ENCODE measurements at regions not wholly inside any gene's neighbourhood (a gene's known extent, or its start where the extent isn't known, plus 50 kb on each side); places are given as distances from the start of the nearest gene placed in this dataset.

DNA sequence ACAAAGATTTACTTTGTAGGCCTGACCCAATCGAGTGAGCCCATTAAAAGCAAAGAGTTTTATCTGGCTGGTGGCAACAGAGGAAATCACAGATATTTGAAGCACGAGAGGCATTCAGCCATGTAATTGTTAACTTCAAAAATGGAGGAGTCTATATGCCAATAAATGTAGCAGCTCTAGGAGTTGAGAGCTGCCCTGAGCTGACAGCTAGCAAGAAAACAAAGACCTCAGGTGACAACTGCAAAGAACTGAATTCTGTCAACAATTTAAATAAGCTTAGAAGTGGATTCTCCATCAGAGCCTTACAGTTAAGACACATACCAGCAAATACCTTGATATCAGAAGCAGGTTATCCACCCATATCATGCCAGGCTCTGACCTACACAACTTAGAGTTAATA lies 463.1 kb upstream of the NEGR1 start:
- no peak for DNase-seq

DNA sequence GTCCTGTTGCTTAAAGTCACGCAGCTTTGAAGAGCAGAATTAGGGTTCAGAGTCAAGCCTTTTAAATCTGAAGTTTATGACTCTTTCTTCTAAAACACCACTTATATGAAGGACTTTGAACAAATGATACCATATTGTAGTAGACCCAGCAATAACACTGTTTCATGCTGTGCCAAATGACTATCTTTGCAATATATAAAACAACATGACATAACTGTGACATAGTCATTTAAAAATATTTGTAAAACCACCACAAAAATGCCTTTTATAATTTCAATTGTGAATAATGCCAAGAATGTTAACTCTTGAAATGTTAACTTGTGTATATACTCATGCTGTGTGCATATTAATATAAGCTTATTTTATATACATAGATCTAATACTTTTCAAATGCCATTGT lies 452.1 kb upstream of the NEGR1 start:
- DNase-seq = no peak

DNA sequence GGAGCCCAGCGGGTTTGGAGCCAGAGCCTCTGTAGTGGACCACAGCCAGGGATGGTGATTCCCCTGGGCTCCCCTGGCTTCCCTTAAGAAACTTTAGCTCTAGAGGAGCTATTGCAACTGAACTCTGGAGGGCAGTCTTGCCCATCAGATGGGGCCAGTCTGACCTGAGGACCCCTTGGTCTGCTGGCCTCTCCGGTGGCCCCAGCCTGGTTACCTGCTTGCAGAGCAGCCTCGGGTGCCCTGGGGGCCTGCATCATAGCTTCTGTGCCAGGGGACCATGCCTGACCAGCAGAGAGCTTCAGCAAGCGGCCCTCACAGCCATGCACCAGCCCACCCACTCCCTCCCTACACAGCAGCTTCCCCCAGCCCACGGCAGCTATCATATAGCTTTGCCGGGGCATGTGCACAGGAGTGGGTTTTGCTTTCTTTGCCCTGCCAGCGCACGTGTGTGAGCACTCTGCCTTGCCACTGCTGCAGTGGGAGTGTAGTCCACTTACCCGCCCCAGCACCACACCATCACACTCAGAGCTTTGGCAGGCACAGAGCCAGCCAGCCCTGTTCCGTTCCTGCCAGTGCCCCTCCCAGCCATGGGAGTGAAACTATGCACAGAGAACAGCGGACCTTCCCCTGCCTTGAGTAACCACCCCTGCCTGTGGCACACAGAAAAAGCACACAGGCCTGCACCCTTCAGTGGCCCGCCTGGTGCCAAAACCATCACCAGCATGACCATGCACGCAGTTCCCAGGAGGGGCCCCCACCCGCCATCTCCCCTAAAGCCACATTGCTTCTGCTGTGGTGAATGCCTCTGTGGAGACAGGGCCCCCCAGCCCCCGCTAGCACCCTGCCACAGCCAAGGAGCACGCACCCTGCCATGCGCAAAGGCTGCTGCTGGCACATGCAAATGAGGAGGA lies 442.9 kb upstream of the NEGR1 start:
- no peak for DNase-seq

DNA sequence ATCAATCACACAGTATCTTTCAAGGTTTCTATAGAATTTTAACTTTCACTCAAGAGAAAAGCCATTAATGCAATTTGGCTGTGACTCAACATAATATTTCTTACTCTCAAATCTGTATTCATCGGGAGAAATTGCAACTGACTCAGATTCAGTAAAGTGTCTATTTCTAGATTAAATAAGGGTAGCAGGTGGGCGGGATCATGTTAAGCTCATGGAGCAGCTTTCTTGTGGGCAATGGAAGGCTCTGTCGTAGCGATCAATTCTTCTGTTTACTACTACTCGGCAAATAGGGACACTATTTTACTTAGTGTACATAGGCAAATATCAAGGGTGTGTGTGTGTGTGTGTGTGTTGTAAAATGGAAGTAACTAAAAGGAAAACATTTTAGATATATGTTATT lies 423.6 kb upstream of the NEGR1 start:
- no peak for DNase-seq

DNA sequence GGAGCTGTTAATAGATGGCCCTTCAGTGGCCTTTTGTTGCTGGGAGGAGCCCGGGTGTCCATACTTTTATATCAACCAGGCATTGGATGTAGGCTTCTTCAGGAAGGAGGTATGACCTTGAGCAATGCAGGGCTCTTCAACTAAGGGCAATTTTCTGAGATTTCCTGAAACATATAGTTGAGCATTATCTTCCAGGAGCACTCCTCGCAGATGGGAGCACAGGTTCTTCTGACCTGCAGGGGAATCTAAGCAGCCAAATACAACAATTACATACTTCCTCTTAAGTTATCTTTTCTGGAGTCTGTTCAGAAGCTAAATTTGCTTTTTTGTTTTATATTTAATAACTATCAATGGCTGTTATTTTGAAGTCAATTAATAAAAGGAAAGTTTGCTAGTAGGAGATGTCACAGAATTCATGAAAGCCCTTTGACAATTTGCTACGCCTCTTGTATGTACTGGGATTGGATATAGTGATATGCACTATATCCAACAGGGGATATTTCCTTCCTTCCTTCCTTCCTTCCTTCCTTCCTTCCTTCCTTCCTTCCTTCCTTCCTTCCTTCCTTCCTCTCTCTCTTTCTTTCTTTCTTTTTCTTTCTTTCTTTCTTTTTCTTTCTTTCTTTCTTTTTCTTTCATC lies 422.6 kb upstream of the NEGR1 start:
- DNase-seq = no peak

DNA sequence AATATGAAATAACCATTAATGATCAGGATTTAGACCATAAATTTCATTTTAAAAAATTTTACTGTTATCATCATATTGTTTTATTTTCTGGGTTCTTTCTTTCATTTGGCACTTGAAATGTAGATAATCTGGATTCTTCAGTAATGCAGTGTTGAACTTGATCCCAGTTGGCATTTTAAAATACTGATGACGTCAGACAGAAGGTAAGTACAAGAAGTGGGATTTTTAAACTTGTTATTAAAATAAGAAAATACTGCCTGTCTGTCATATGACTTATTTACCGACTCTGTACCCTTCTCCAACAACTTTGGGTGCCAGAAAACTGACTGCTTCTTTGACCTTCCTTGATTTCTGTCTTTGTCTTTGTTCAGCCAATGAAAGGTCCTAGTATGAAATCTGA lies 415.1 kb upstream of the NEGR1 start:
- no peak for DNase-seq

DNA sequence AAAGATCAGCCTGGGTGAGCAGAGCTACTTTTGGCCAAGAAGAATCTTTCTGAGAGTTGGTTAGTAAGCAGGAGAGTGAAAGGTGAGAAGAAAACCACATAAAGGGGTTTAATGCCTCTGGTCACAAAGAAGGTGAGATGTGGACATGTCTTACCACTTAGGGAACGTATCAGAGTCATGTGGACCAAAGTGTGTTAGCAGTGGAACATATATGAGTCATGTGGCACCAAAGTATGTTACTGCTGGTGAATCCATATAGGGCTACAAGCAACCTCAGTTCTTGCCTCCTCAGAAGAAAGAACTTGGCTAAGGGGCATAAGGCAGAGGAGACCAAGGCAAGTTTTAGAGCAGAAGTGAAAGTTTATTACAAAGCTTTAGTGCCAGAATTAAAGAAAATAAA lies 411.6 kb upstream of the NEGR1 start:
- no peak for DNase-seq

DNA sequence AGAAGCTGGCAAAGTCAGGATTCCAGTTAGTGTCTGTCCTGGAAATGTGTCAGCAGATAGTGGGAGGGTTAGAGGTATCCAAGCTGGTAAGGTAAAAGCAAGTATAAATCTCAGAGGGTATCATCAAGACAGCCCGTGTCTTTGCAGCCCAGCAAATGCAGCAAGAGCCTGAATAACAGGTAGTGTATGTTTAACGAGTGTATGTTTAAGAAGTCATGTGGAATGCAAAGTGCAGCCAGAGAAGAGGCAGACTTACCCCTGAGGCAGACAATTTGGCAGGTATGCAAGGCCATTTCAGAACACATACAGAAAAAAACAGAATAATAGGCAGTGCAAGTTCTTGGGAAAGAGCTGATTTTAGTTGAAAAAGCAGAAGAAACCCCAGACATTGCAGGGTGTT lies 411.0 kb upstream of the NEGR1 start:
- no peak for DNase-seq

DNA sequence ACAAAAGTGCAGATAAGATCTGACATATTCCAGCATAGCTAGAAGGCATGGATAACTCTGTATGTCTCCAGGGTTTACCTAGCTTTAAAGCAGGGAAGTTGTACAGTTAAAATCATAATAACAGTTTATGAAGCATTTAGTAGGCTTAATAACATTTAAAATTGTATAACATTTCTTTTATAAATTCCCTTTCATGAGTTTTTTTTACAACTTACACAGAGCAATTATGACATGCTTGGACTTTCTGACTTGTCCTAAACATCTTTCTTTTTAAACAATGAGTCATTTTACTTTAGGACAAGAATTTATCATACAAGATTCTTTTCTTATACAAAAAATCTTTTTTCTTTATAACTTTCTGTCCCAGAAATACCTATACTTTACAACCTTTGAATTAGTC lies 408.5 kb upstream of the NEGR1 start:
- DNase-seq = no peak

DNA sequence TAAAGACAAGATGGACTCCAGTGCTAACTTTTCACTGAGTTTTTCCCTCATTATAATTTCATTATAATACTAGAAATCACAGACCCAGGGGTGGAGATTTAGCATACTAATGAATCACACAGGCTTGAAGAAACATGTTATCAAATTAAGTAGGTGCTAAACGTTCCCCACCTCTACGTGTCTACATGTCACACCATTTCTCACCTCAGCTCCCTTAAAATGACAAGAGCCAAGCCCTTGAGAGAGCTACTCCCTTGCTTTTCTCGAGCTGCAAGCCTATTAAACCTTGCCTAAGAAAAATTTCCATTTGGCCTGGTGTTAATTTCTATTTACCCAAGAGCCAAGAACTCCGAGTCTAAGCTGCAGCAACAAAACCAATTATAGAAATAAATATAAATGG lies 396.3 kb upstream of the NEGR1 start:
- DNase-seq = peak; percentile 16

DNA sequence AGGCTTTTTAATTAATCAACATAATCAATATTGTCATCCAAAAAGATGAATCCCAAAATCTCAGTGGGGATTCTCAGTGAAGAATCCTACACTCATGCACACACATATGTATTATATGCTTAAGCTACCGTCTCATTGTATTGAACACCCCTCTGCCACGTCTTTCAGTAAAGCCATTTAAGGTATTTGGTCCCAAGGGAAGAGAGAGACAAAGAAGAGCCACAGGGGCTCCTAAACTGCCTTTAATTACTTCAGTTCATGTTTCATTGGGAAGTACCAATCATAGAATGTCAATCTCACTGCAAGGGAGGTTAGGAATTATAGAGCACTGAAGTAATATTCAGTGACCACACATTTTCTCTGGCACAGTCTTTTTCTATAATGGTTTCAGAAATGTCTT lies 388.6 kb upstream of the NEGR1 start:
- DNase-seq = no peak

DNA sequence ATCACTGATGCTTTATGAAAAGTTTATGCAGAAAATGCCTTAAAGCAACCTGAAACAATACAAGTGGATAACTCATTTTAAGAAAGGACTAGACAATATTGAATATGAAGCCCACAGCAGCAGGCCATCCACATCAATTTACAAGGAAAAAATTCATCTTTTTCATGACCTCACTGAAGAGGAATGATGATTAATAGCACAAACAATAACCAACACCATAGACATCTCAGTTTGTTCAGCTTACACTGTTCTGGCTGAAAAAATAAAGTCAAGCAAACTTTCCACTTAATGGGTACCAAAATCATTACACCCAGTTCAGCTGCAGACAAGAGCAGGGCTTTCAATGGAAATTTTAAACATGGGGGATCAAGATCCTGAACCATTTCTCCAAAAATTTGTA lies 380.6 kb upstream of the NEGR1 start:
- DNase-seq = no peak

DNA sequence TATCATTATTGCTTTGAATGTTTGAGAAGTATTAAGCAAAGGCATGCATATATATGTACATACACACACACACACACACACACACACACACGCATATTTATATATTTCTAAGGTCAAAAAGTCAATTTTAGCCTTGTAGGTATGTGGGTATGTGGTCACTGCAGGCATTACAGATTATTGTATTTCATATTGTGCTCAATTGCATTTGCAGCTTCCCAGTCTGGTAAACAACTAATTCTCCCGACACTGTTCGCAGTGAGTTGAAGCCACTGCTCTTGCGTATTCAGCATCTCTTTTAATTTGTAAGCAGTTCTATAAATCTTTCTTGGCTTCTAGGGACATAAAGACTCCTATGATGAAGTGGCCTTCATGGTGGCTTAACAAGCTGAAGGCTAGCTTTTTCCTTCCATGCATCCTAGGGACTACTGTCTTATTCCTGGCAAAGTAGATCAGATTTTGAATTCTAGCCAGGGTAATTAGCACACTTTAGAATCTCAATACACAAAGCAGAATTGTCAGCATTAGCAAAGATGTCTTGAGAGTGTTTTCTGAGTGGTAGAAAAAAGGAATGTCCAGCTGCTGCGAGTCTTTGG lies 368.6 kb upstream of the NEGR1 start:
- DNase-seq = no peak

DNA sequence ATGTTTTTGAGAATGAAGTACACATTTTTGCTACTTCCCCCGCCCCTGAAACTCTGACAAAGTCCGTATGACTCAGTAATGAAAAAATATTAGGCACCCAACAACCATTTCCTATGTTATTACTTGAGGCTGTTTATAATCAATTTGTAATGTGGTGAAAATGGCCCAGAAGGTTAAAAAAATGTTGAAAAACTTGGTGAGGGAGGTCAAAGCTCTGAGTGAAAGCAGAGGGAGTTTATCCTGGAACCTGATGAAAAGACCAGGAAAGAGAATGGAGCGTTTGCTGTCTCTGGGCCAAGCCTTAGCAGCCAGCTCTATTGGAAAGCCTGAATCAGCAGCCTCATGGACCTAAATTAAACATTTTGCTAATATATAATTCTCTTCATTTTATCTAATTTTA lies 367.7 kb upstream of the NEGR1 start:
- no peak for DNase-seq

DNA sequence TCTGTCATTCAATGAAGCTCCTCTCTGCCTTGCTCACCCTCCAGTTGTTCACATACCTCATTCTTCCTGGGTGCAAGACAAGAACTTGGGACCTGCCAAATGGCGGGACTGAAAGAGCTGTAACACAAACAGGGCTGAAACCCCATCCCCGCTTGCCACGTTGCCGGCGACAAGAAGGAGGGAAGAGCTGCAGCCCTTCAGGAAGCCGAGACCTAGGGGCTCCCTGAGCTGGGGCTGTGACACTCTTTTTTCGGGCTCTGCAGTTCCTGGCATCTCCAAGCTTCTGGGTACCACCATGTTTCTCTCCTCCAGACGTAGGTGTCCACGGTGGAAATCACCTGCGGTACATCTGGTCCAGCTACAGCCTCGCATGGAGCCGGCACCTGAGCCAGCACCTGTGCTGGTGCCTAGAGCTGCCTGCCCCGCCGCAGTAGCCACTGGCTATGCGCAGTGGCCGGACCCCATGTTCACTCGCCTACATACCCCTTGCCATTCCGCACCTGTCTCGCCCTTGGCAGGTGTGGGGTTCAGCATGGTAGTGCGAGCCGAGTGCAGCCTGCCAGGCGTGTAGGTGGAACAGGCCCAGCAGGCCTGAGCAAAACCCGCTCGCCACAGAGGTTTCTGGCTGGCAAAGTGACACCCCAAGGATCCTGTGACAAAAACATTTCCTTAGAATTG lies 367.0 kb upstream of the NEGR1 start:
- DNase-seq = no peak

DNA sequence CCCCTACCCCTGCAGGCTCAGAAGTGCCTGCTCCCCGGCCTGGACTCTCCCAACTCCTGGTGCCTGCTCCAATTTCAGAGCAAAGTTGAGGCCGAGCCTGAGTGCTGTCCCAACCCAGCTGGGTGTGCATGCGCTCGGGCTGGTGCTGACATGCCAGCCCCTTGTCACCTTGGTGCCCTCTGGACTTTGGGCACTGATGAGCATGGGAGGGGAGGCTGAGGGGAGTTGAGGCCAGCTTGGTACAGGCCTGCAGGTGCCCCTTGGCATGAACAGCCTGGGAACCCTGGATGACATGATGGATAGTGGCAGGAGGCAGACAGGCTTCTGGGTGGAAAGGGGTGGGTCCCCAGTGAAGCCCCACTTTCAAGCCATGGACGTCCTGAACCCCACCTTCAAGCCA lies 366.1 kb upstream of the NEGR1 start:
- DNase-seq = no peak

DNA sequence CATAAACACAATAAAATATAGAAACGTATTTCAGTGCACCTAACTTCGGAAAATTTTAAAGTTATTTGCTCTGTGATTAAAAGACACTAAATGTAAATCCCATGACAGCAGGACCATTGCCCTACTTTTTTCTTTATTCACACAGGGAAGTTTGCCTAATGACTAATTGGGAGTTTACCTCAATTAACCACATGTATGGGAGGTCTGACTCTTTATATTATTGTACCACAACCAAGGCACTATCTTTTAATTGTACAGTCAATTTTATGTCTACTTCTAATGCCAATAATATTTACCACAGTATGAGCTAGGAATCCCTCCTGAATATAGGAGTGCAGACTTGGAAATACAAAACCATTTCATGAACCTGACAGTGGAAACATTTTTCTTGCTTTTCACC lies 360.8 kb upstream of the NEGR1 start:
- no peak for DNase-seq

DNA sequence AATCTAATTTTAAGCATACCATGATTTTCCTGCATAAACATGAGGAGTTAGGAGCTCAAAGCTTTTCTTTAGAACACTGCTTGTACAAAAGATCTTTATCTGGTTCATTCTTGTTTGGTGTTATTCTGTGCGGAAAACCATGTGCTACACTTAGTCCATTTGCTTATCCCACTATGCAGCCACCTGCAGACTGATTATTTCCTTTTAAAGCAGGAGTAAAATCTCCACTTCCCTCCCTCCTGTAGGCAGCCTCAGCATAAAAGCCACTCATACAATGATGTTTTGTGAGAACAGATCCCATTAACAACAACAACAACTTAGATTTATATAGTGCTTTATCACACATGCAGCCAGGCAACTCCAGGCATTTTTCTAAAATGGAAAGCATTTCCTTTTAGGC lies 355.3 kb upstream of the NEGR1 start:
- peak; percentile 36 for DNase-seq

DNA sequence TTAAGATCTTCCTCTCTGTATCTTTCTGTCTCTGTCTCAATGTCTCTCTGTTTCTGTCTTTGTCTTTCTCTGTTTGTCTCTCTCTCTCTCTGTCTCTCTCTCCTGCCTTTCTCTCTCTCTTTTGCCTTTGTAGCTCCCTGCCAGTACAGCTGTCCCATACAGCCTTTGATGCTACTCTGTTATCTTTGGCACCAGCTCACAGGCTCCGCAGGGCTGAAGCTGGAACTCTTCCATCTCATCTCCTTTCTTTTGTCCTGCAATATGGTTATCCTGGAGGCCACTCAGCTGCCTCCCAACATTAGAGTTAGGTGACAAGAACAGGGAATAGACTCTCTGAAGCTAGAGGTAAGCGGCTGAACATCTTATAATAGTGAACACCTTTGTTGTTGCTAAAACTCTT lies 354.3 kb upstream of the NEGR1 start:
- peak; percentile 72 for DNase-seq

DNA sequence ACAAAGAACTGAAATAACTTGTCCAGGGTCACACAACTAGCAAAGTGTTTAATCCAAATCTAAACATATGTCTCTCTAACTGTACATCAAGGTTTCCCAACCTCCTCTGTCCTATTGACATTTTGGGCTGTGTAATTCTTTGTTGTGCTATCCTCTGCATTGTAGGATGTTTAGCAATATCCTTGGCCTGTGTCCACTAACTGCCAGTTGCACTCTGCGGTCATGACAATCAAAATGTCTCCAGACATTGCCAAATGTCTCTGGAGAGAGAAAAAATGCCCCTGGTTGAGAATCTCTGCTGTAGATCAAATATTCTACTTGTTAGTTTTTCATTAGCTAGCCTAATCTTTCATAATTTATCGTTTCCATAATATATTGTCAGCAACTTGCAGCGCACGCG lies 353.4 kb upstream of the NEGR1 start:
- no peak for DNase-seq

DNA sequence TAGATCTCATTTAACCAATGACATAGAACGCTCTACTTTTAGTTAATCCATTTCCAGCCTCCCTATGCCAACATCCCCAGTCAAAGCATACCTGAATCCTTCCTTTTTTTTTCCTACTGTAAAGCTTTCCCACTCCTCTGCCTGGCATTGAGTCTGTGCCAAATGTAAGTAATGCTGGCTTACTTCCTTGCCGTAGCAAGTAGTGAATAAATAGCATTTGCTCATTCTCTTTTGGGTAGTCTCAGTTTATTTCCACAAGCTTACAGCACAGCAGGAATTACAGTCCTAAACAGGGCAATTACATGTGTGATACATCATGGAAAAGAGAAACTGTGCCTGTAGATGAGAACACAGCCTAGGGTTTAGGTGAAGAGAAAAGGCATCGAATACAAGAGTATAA lies 352.6 kb upstream of the NEGR1 start:
- DNase-seq = peak; percentile 44

DNA sequence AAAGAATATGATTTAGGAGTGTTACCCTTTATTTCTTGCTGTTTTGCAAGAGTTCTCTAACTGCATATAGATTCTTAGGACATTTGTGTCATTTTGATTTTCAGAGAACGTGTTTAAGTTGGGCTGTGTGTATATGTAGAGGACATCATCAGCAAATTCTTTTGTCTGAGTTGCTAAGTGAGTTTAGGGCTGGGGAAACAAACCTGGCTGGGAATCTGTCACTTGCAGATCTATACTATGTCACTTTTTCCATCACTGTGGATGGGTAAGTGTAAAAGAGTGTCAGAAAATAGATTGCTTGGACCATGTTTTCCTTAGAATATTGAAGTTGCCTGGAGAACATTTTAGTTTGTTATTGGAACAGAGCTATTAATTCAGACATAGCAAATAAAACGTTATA lies 349.1 kb upstream of the NEGR1 start:
- DNase-seq = no peak

DNA sequence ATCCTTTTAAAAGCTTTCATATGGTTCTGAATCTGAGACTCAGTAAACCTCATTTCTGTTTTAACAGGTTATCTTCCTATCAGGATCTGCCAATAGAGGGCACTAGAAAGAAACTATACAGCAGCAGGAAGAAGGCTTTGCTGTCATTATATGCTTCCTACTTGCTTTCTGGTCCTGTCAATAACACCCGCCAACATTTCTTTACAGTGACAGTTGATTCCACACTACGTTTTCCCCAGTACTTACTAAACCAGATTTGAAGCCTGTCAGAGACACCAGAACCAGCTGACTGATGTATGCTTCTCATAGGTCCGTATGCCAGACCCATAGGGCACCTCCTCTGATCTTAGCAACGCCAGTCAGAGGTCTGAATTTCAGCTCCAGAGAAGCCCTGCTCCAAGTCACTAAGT lies 341.0 kb upstream of the NEGR1 start:
- DNase-seq = peak; percentile 63

DNA sequence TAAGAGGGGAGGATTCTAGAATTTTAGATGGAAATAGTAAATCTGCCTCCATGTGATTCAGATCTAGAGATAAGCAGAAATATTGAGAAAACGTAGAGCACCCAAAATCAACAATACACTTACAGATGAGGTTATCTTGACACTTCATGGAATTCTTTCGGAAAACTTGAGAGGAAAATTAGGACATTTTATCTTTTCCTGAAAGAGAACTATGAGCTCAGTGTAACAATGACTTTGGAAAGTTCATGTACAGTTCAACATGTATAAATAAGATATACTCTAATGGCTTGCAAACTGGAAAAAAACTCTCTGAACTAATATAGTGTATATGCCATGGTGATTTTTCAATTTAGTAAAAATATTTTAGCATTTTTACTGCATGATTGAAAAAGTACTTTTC lies 338.1 kb upstream of the NEGR1 start:
- DNase-seq = no peak
